ENCODE measurements at regions not wholly inside any gene's neighbourhood (a gene's known extent, or its start where the extent isn't known, plus 50 kb on each side); places are given as distances from the start of the nearest gene placed in this dataset.
A peak's percentile ranks its signal among the peaks of the same experiment; 100 is the strongest.

DNA sequence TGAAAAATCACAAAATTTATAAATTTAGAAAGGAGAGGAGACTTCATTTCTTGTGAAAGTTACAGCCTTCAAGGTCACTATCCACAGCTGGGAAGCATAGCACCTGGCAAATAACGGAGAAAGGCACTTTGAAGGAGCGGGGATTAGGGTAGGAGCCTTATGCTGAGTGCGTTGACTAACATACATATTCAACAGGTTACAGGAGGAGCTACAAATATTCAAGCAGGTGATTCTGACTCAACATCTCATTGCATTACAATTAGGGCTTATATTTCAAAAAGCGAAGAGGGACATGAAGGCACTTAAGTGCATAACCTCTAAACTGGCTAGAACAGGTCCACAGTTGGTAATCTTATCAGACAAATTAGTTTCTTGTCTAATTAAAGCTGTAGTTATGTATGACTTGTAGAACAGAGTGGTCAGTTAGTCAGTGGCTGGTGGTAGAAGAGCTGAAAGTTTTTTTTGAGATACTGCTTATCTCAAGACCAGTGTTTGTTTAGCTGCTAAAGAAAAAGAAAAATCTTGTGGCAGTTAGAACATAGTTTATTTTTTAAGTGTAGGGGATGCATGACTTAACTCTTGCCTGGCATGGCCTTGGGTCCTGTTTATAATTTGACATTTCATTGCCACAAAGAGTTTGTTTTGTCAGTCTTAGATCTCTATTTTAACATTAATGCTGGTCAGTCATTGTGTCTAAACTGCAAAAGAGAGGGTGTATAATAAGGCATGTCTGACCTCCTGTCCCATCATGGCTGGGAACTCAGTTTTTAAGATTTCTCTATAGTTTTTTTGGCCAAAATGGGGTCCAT, 311.5 kb downstream of the DUSP10 start:
- FAIRE-seq (no peak), DNase-seq (no peak)
- H3K4me3 ChIP-seq (ENCODE audit: low read length in 3 of 3): no peak overlapping the region
- no peaks in the 10 kb centered on the region for H3K36me3 ChIP-seq (ENCODE audit: control insufficient read depth in 2 of 3, insufficient read depth in 3 of 3, low read length in 3 of 3)
- no peaks in the 10 kb centered on the region for H3K27me3 ChIP-seq (ENCODE audit: control insufficient read depth, insufficient read depth, low read length)
- no peaks in the 10 kb centered on the region for H3K4me1 ChIP-seq (ENCODE audit: control insufficient read depth in 2 of 3, insufficient read depth in 2 of 3, low read depth in 1 of 3, low read length in 3 of 3)
- H3K9ac ChIP-seq (ENCODE audit: low read length in 3 of 3): no peak overlapping the region
- no peak overlapping the region for H3K27ac ChIP-seq (ENCODE audit: low read depth in 2 of 2, low read length in 2 of 2)
- peaks cover 0 to 9% (median 0%) of the 10 kb centered on the region in 3 donors for H3K9me3 ChIP-seq (ENCODE audit: control insufficient read depth in 2 of 3, insufficient read depth in 1 of 3, low read length in 3 of 3)
- TF ChIP-seq, protein P1, sequence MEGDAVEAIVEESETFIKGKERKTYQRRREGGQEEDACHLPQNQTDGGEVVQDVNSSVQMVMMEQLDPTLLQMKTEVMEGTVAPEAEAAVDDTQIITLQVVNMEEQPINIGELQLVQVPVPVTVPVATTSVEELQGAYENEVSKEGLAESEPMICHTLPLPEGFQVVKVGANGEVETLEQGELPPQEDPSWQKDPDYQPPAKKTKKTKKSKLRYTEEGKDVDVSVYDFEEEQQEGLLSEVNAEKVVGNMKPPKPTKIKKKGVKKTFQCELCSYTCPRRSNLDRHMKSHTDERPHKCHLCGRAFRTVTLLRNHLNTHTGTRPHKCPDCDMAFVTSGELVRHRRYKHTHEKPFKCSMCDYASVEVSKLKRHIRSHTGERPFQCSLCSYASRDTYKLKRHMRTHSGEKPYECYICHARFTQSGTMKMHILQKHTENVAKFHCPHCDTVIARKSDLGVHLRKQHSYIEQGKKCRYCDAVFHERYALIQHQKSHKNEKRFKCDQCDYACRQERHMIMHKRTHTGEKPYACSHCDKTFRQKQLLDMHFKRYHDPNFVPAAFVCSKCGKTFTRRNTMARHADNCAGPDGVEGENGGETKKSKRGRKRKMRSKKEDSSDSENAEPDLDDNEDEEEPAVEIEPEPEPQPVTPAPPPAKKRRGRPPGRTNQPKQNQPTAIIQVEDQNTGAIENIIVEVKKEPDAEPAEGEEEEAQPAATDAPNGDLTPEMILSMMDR (IDR thresholded peaks at IDR 0.05; ENCODE audit: borderline replicate concordance, extremely low read depth, insufficient read depth): no peak
- intact Hi-C loops (cut with DNase I): loop anchor here (10.0 kb wide), 2 partner anchors 166 to 556 kb away; partner anchors contain the start of gene HLX

DNA sequence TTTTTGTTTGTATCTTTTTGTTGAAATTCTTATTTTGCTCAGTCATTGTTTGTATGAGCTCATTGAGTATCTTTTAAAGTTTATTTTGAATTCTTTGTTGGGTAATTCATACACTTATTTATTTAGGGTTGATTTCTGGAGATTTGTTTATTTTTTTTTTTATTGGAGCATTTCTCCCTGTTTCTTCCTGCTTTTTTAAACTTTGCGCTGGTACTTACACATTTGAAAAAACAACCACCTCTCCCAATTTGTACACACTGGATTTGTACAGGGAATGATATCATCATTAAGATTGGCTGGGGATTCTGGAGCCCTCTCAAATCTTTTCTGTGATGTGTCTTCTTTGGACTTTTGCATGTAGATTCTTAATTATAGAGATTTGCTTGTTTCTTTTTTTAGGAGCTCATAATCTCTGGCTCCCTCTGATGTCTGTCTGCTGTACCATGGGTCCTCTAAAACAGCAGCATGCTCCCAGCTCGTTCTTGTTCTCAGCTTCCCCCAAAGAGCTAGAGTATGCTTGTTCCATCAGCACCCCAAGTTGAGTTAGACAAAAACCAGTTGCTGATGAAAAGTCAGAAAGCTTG, 310.7 kb downstream of the DUSP10 start:
- TF ChIP-seq, protein P1 (IDR thresholded peaks at IDR 0.05; ENCODE audit: borderline replicate concordance, extremely low read depth, insufficient read depth): no peak
- FAIRE-seq: no peak
- Histone ChIP-seq H3K27ac (ENCODE audit: low read depth in 2 of 2, low read length in 2 of 2) (no peak overlapping the region), H3K4me1 (ENCODE audit: control insufficient read depth in 2 of 3, insufficient read depth in 2 of 3, low read depth in 1 of 3, low read length in 3 of 3) (no peaks in the 10 kb centered on the region), H3K4me3 (ENCODE audit: low read length in 3 of 3) (no peak overlapping the region), H3K36me3 (ENCODE audit: control insufficient read depth in 2 of 3, insufficient read depth in 3 of 3, low read length in 3 of 3) (no peaks in the 10 kb centered on the region), H3K9me3 (ENCODE audit: control insufficient read depth in 2 of 3, insufficient read depth in 1 of 3, low read length in 3 of 3) (peaks cover 0 to 9% (median 0%) of the 10 kb centered on the region in 3 donors), H3K9ac (ENCODE audit: low read length in 3 of 3) (no peak overlapping the region), H3K27me3 (ENCODE audit: control insufficient read depth, insufficient read depth, low read length) (no peaks in the 10 kb centered on the region)
- intact Hi-C loops (cut with DNase I): loop anchor here (10.0 kb wide), 2 partner anchors 166 to 556 kb away; partner anchors contain the start of gene HLX
- DNase-seq: peak in 2 of 5 donors; percentile 5 to 12

DNA sequence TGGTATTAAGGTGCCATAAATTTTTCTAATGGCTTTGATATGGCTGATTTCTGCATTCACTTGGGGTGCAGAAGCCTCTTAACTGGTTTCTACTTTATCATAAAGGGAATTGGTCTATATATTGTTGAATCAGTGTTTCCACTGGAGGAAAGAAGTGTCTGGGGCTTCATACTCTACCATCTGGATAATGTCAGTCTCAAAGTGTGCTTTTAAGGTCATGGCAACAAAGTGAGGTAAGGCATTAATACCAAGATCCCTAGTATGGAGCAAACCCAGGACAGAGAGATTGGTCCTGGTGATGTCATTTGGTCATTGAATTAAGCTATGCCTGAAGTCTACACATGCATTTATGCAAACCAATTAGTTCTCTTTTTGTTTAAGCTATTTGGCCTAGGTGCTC, 309.9 kb downstream of the DUSP10 start:
- H3K27me3 ChIP-seq (ENCODE audit: control insufficient read depth, insufficient read depth, low read length): no peaks in the 10 kb centered on the region
- peaks cover 0 to 3% (median 0%) of the 10 kb centered on the region in 3 donors for H3K9me3 ChIP-seq (ENCODE audit: control insufficient read depth in 2 of 3, insufficient read depth in 1 of 3, low read length in 3 of 3)
- no peak overlapping the region for H3K9ac ChIP-seq (ENCODE audit: low read length in 3 of 3)
- no peak for DNase-seq
- no peak for FAIRE-seq
- TF ChIP-seq, protein P1 (IDR thresholded peaks at IDR 0.05; ENCODE audit: borderline replicate concordance, extremely low read depth, insufficient read depth): no peak
- no peaks in the 10 kb centered on the region for H3K36me3 ChIP-seq (ENCODE audit: control insufficient read depth in 2 of 3, insufficient read depth in 3 of 3, low read length in 3 of 3)
- no peak overlapping the region for H3K4me3 ChIP-seq (ENCODE audit: low read length in 3 of 3)
- intact Hi-C loops (cut with DNase I): loop anchor here (10.0 kb wide), 2 partner anchors 167 to 557 kb away; partner anchors contain the start of gene HLX
- H3K27ac ChIP-seq (ENCODE audit: low read depth in 2 of 2, low read length in 2 of 2): no peak overlapping the region
- H3K4me1 ChIP-seq (ENCODE audit: control insufficient read depth in 2 of 3, insufficient read depth in 2 of 3, low read depth in 1 of 3, low read length in 3 of 3): no peaks in the 10 kb centered on the region
